ENCODE measurements at regions not wholly inside any gene's neighbourhood (a gene's known extent, or its start where the extent isn't known, plus 50 kb on each side); places are given as distances from the start of the nearest gene placed in this dataset.

DNA sequence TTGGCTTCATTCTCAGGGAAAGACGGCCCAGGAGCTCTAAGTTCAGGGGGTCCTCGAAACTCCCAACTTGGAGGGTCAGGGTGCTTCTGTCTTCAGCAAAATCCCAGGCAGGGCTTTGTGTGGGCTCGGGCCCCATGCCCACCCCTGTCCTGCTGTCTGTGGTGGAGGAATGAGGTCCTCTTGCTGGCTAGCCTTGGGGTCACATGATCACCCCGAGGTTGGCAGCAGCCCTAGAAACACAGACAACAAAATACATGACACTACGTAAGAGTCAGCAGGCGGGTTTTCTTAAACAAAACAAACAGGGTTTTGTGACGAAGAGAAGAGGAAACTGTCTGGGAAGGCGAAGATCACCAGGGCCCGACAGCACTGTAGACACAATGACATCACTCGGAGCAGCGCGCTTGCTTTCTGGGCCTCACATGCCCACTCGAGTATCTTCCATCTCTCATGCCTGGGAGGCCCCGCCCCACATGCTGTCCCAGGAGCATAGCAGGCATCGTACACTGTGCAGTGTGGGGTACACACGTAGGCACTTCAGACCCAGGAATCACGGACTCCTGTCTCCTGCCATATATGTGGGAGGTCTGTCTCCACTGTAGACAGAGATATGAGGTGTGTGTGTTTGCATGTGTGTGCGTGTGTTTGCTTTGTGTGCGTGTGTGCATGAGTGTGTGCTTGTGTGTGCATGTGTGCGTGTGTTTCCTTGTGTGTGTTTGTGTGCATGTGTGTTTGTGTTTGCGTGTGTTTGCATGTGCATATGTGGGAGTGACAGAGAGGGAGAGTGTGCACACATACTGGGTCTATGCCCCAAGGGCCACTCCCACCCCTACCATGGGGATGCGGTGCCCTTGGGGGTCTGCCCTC is 94.7 kb downstream of the SIK1 start (continued):
- TF ChIP-seq, protein P1, sequence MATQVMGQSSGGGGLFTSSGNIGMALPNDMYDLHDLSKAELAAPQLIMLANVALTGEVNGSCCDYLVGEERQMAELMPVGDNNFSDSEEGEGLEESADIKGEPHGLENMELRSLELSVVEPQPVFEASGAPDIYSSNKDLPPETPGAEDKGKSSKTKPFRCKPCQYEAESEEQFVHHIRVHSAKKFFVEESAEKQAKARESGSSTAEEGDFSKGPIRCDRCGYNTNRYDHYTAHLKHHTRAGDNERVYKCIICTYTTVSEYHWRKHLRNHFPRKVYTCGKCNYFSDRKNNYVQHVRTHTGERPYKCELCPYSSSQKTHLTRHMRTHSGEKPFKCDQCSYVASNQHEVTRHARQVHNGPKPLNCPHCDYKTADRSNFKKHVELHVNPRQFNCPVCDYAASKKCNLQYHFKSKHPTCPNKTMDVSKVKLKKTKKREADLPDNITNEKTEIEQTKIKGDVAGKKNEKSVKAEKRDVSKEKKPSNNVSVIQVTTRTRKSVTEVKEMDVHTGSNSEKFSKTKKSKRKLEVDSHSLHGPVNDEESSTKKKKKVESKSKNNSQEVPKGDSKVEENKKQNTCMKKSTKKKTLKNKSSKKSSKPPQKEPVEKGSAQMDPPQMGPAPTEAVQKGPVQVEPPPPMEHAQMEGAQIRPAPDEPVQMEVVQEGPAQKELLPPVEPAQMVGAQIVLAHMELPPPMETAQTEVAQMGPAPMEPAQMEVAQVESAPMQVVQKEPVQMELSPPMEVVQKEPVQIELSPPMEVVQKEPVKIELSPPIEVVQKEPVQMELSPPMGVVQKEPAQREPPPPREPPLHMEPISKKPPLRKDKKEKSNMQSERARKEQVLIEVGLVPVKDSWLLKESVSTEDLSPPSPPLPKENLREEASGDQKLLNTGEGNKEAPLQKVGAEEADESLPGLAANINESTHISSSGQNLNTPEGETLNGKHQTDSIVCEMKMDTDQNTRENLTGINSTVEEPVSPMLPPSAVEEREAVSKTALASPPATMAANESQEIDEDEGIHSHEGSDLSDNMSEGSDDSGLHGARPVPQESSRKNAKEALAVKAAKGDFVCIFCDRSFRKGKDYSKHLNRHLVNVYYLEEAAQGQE (IDR thresholded peaks at IDR 0.05; ENCODE audit: unreplicated experiment) = no peak
- TF ChIP-seq ETS1 (IDR thresholded peaks at IDR 0.05) (no peak), JUNB (IDR thresholded peaks at IDR 0.05; ENCODE audit: unreplicated experiment) (no peak), CTCF (conservative IDR thresholded peaks at IDR 0.05; ENCODE audit: low read depth in 2 of 2) (no peak)

- Histone ChIP-seq H3K27ac (ENCODE audit: low read depth) (no peak overlapping the region), H3K4me1 (ENCODE audit: insufficient read depth) (no peaks in the 10 kb centered on the region)
- no peak for ATAC-seq
These were observed 95.6 kb downstream of the SIK1 start for GRCh38 chr21:43331111-43331961.

More at GRCh38 chr21:43331111-43331961, 95.6 kb downstream of the SIK1 start:
- H3K36me3 Mint-ChIP-seq (ENCODE audit: low read depth) = peaks cover 3% of the 10 kb centered on the region; the same call in 1 of the 3 replicates
- H3K4me3 Mint-ChIP-seq = no peak overlapping the region
- no peak overlapping the region for H2AFZ ChIP-seq
- no peaks in the 10 kb centered on the region for H3F3A ChIP-seq (replicated peaks; ENCODE audit: low read depth)
- H3K27ac Mint-ChIP-seq = no peak overlapping the region
- H3K4me3 ChIP-seq = no peak overlapping the region
- H3K9me3 Mint-ChIP-seq = peaks cover 16% of the 10 kb centered on the region
- peaks cover 28% of the 10 kb centered on the region for H3K4me1 Mint-ChIP-seq
- H3K36me3 ChIP-seq (ENCODE audit: insufficient read depth) = no peaks in the 10 kb centered on the region
- peaks cover 15% of the 10 kb centered on the region for H3K27me3 Mint-ChIP-seq (ENCODE audit: insufficient read depth, low read depth, poor library complexity)
- H4K20me1 ChIP-seq (replicated peaks; ENCODE audit: insufficient read depth) = no peaks in the 10 kb centered on the region
- no peaks in the 10 kb centered on the region for H3K79me2 ChIP-seq (replicated peaks; ENCODE audit: insufficient read depth)
- no peak for DNase-seq (ENCODE audit: low spot score)
- H3K27me3 ChIP-seq (ENCODE audit: insufficient read depth) = no peaks in the 10 kb centered on the region
- H3K4me2 ChIP-seq = no peak overlapping the region
- no peaks in the 10 kb centered on the region; the same call in 1 of the 2 replicates for H3K9me2 ChIP-seq (ENCODE audit: insufficient read depth)
- no peak for TF ChIP-seq ZNF114 (CRISPR knock-in tag; IDR thresholded peaks at IDR 0.05)

Data from GM23338 (cell line).